ENCODE measurements at regions not wholly inside any gene's neighbourhood (a gene's known extent, or its start where the extent isn't known, plus 50 kb on each side); places are given as distances from the start of the nearest gene placed in this dataset.
"Not testable (repeated sequence)": the region's sequence is repeated elsewhere in the genome, so short reads cannot be mapped to it uniquely, and the experiment has no call there.

DNA sequence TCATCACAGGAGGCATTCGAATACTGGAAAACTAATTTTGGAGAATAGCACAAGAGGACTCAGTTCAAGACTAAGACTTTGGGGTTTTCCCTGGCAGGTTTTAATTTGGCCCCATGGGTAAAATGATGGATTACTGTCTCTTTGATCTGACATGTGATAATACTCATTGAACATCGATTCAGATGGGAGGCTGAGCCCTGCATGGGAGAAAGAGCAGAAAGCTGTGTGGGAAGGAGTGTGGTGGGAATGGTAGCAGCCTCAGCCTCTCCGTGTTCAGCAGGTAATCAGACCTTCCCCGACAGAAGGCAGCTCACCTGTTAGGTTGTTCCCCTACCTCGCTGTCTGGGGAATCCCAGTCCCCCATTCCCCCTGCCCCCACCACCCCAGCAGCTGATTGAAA lies 124.7 kb upstream of the TNRC6C start:
- no peak for DNase-seq

DNA sequence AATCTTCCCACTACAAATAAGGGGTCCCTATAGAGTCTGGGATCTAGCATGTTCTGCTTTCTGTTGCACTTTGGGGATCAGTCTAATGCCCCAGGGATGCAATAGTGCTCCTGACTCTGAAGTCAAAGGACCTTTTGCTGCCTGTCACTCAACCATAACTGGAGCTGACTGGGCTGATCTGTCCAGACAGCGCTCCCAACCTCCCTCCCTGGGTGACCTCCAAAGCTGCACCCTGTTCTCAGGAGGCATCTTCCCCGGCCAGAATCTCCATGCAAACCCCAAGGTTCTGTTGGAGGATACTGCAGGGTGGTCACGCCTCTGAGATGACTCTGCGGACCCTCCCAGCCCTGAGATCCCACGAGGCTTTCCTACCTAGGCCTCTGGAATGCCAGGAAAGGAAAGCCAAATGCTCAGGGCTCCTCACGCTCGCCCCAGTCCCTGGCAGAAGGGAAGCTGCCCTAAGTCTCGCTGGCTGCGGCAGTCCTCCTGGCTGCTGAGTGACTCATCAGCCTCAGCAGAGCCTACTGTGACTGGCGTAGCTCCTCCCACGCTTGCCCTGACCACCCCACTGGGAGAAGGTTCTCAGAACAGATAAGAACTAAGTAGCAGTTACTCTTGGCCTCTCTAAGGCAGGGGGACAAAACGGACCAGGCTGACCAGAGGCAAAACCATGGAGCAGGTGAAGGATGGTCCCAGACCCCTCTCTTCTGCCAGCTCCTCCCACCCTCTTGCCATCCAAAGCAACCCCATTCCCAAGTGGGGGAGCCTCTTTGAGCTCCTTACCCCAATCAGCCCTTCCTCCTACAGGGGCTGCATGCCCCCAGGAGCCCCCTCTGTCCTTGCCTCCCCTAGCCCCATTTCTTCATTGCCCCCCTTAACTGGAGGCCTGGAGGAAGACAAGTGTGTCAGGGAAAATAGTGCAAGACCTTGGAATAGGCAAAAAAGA lies 124.1 kb upstream of the TNRC6C start:
- peak; percentile 62 for DNase-seq

DNA sequence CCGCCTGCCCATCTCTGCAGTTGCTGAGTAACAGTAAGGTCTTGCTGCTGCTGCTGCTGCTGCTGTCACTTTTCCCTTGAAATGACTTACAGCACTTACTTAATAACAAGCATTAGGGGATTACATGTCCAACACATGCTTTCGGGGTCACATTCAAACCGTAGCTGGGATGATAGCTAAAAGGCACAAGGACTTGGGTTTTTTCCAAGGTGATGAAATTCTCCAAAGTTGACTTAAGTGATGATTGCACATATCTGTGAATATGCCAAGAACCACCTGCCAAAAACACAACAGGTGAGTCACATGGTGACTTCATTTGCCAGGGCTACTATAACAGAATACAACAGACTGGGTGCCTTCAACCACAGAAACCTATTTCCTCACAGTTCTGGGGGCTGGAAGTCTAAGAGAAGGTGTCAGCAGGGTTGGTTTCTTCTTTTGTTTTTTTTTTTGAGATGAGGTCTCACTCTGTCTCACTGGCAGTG lies 121.9 kb upstream of the TNRC6C start:
- DNase-seq = peak; percentile 39

DNA sequence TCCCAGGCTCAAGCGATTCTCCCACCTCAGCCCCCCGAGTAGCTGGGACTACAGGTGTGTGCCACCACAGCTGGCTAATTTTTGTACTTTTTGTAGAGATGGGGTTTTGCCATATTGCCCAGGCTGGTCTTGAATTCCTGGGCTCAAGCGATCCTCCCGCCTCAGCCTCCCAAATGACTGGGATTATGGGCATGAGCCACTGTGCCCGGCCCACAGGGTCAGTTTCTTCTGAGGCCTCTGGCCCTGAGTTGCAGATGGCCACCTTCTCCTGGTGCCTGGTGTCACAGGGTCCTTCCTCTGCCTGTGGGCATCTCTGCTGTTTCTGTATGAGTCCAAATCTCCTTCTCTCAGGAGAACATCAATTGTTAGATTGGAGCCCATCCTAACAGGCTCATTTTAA lies 121.4 kb upstream of the TNRC6C start:
- DNase-seq = not testable (repeated sequence)

DNA sequence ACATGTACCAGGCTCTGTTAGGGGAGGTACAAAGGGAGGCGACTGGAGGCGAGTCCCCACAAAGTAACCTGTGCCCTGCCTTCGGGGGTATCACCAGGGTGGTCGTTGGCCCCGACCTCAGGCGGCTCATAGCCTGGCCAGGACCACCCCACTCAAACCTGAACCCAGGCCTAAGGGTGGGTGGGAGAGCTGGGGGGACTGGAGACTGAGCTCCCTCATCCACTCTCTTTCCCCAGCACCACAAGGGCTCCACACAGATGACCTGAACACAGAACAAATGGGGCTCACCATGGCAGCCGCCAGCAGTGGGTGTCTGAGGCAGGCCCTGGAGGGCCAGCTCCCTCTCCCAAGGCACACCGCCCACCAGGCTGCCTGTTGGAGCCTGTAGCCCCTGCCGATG lies 120.6 kb upstream of the TNRC6C start:
- DNase-seq = no peak

DNA sequence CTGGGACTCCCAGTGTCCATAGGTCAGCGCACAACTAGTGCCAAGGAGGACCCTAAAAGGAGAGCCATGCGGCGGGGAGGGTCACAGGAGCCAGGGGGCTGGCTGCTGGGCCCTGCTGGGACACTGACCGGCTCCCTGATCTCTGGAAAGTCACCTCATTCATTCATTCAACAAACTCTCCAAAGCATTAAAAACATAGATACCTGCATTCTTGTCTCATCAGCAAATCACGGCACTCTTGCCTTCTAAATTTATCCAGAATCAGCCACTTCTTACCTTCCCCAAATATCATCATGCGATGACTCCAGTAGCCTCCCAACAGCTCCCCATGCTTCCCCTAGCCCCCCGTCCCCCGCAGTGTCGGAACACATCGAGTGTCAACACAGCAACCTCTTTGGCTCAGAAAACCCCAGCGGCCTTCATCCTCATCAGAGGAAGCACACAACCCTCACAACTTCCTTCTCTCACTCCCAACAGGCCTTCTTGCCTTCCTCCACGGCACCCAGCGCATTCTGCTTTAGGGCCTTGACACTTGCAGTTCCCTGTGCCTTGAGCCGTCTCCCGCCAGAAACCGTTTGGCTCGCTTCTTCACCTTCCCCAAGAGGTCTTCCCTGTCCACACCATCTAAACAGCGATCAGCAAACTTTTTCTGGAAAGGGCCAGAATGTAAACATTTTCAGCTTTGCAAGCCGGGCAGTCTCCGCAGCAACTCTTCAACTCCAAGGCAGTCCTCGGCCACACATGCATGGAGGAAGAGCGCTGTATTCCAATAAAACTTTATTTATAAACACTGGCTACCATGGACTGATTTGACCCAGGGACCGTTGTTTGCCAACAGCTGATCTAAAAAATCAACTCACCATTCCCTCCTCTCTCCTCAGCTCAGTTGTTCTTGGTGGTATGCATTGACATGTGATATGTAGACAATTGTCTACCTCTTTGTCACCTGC lies 119.5 kb upstream of the TNRC6C start:
- DNase-seq = no peak

DNA sequence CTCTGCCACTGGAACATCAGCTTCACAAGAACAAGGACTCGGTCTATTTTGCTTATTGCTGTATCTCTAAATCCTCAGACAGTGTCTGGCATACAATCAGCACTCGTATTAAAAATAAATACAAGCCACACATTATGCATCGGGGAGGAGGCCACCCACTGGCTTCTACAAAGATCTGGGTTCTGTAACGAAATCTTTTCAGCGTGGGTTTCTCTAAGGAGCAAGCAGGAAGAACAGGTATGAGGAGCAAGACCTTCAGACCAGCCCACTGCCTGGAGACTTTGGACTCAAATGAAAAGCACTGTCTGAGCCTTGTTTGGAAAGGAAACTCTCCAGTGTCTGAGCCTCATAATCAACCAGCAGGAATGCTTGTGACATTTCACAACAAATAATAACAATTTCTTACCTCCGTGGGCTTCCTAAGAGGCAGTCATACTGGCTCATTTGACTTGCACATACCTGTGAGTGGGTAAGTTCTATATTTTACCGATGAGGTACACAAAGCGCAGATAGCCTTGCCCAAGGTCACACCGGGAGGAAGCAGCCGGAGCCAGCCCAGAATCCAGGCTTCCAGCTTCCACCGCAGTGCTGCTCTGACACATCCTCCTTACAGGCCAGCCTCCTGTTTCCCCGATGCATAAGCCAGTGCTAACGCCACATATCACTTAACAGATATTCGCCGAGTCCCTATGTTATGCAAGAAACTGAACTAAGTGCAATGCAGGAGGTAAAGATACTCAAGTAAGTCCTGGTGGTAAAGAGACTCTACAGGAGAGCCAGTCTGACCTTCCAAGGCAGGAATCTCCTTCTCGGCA lies 118.6 kb upstream of the TNRC6C start:
- DNase-seq = no peak

DNA sequence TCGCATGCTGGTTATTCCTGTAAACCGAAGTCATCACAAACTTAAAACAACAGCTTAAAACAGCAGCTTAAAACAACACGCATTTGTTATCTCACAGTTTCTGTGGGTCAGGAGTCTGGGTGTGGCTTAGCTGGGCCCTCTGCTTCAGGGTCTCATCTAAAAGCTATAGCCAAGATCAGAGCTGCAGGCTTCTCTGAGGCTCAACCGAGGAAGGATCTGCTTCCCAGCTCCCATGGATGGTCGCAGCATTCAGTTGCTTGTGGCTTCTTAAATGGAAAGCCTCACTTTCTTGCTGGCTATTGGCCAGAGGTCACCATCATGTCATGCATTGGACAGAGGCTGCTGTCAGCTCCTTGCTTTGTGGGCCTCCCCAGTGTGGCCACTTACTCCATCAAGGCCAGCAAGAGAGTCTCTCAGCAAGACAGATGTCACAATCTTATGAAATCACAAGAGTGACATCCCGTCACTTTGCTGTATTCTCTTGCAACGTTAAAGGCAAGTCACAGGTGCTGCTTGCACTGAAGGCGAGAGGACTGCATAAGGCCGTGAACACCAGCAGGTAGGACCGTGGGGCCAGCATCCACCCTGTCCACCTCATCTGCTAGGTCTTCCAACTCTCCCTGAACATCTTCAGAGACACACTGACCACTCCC lies 117.9 kb upstream of the TNRC6C start:
- DNase-seq = no peak

DNA sequence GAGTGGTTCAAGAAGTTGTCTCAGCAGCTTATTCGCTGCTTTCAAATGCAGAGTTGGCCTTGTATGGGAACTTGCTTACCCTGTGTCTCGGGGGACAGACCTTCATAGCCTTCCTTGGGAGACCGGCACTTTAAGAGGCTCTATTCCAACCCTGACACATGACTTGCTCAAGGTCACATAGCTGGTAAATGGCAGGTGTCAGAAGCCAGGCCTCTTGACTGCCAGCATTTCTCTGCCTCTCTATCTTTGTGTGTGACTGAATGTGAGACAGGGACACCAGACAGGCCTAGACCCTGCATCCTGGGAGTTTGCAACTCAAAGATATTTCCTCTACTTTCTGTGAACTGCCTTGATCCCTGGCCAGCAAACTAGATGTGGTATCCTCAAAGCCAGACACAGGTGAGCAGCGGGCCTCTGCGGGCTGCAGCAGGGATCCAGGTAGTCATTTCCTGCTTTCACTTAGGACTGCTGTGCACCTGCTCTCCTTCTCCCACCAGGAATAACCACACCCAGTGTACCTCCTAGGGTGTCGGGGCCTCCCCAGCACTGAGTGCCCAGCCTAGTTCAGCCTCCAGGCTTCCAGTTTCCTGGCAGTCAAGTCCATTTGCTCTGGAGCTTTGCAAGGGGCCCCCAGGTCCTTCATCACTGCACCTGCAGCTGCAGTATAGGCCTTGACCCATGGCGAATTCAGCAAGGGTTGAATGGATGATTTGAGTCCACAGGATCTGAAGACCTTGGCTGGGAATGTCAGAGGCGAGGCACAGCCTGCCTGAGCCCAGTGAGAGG lies 116.6 kb upstream of the TNRC6C start:
- no peak for DNase-seq

DNA sequence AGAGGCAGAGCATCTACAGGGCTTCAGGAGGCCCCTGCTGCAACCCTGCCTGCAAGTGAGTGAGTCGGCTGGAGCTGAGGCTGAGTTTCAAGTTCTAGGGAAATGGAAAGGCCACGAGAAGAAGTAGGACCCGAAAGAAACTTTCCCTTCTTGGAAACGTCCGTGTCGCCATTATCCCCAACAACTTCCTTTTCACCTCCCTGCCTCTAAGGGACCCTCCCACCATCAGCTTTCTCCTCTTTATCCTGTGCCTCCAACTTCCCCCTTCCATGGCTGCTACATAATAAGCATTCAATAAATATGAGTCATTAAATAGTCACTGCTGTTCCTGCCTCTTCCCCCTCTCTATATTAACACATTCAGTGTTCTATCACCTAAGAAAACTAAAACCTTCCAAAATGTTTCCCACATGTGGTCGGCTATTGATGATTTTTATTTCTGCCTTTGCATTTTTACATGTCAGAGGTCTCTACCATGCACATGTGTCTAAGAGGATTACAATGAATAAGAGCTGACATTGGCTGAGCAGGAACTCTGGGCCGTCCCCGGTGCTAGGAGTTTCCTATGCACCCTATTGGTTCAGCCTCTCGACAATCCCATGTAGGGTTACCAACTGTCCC lies 115.9 kb upstream of the TNRC6C start:
- DNase-seq = no peak

DNA sequence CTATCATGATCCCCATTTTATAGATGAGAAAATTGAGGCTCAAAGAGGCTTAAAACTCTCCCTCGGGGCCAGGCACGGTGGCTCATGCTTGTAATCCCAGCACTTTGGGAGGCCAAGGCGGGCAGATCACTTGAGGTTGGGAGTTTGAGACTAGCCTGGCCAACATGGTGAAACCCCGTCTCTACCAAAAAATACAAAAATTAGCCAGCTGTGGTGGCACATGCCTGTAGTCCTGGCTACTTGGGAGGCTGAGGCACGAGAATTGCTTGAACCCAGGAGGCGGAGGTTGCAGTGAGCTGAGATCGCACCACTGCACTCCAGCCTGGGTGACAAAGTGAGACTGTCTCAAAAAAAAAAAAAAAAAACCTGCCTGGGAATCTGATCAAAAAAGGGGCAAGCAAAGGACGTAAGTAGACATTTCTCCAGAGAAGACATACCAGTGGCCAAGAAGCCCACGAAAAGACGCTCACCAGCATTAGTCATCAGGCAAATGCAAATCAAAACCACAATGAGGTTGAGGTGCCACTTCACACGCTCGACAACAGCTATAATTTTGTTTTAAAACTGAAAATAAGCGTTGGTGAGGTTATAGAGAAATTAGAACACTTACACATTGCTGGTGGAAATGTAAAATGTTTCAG lies 115.1 kb upstream of the TNRC6C start:
- peak; percentile 81 for DNase-seq

DNA sequence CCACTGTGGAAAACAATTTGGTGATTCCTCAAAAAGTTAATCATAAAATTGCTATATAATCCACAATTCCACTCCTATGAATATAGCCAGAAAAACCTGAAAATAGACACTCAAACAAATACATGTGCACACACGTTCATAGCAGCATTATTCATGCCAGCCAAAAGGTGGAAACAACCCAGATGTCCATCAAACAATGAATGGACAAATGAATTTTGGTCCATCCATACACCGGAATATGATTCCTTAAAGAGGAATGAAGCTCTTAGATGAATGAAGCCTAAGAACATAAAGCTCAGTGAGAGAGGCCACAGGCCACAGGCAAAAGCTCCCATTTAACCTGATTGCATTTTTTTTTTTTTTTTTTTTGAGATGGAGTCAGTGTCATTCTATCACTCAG lies 114.6 kb upstream of the TNRC6C start:
- no peak for DNase-seq

DNA sequence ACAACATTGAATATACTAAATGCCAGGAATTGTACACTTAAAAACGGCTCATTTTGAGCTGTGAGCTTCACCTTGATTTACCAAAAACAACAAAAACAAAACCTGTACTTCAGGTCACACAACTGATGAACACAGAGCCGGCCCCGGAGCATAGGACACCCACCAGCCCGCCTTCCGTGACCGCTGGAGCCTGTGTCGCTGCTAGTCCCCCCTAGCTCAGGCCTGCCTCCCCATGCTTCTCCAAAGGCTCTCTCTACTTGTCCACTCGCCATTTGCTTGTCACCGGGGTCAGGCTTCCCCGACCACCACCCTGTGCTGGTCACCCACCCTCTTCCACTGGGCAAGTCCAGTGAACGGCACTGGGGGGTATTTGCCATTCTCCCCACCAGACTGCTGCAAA lies 113.8 kb upstream of the TNRC6C start:
- DNase-seq = no peak

DNA sequence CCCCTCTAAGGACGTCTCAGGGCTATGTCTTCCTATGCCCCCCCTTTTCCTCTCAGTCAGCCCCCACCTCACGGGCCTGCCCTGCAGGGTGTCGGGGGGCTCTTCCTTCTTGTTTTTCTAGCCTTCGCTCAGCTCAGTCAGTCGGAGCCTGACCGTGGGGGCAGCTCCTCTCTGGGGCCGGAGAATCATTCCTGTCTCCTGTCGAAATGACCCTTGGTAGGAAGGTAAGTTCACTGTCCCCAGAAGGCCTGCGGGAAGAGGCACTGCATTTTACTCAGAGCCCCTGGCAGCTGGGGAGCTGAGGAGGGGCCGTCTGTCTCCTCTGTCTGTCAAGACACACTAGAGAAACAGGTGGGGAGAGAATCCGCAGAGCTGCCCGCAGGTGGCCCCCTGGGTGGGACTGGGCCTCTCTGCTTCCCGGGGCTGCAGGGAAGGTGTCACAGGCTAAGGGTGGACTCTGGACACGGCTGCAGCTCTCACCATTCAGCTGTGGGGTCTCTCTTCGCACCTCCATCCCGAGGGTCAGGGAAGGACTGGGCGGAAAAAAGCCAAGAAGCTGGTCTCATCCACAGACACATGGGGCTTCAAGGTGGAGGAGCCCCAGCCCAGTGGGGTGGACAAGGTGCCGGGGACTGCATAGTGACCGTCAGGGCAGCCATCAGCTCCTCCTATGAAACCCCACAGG lies 112.8 kb upstream of the TNRC6C start:
- no peak for DNase-seq

DNA sequence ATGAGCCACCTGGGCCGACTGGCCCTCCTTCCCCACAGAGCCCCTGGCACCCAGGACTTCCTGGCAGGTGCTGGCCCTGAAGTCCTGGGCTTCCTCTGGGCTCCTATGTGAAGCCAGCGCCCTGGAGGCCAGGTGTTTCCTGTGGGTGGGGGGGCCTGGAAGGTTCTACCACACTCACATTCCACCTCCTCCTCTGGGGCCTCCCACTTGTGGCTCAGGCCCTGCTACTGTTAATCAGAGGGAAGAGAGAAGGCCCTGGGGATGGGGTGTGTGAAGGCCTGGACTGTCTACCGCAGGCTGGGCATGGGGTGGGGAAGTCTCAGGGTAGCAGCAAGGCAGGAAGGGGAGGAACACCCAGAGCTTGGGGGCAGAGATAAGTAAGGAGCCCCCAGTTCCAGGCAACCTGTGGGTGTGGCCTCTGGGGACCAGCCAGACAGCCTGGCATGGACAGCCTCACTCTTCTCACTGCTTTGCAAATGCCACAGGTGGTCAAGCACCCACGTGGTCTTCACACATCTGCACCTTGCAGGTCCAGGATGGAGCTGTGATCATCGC lies 111.9 kb upstream of the TNRC6C start:
- peak; percentile 11 for DNase-seq

DNA sequence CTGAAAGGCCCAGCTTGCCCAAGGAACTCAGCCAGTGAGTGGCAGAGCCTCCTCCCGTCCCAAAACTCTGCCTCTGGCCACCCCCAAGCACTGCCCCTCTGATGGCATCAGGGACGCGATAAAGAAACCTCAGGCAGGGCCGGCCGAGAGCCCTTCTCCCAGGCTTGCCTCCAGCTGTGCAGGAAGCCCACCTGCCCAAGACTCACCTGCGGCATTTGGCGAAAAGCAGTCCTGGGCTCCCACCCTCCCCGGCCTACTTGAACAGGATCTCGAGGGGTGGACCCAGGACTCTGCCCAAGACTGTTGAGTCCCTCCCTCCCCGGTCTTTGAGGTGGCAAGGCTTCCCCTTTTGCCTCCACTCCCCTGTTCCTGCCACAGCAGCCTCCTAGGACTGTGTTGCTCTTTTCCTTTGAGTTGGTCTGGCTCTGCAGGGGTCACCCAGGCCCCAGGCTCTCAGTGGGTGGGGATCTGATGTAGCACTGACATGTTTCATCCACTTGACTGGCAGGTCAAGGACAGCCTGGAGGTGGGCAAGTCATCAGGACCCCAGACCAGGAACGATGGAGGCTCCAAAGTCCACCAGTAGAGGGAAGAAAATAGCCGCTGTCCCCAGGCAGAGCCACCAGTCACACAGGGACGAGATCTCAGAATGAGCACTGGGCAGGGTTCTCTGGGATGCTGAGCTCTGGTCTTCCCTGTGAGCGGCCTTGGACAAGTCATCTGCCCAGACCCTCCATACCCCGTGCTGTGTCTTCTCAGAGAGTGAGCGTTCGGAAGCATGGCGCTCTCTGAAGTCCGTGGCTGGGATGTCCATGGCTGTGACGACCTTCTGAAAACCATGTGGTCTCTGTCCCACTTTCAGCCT lies 111.0 kb upstream of the TNRC6C start:
- DNase-seq = no peak

DNA sequence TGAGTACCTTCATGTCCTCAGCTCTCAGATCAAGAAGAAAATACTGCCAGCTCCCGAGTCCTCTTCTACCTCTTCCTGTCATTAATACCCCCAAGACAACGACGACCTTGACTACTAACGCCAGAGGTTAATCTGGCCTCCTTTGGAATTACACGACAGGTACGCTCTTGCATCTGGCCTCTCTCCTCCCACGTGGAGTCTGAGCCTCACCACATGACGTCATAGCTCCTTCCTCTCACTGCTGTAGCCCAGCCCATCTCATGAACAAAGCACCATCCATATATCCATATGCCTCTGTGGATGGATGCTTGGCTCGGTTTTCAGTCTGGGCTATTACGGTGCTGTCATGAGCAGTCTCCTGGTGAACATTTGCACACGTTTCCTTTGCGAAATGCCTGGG lies 110.2 kb upstream of the TNRC6C start:
- no peak for DNase-seq

DNA sequence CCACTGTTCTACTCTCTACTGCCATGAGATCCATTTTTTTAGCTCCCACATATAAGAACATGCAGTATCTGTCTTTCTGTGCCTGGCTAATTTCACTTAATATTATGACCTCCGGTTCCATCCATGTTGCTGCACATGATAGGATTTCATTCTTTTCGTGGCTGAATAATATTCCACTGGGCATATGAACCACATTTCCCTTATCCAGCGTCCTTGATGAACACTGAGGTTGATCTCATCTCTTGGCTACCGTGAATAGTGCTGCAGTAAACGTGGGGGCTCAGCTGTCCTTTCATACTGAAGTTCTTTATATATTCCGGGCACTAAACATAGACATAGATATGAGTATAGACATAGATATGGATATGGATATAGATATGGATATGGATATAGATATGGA lies 109.3 kb upstream of the TNRC6C start:
- no peak for DNase-seq
